HG02642 (cell line): ENCODE measurements at regions not wholly inside any gene's neighbourhood (a gene's known extent, or its start where the extent isn't known, plus 50 kb on each side); places are given as distances from the start of the nearest gene placed in this dataset.
"Not testable (repeated sequence)": the region's sequence is repeated elsewhere in the genome, so short reads cannot be mapped to it uniquely, and the experiment has no call there.

Experiments used
- ATAC-seq: cut with Tn5 transposase; IDR thresholded peaks from one replicate; pipeline ENCODE4 v1.9.1; 2021; ENCODE audit warnings: mild to moderate bottlenecking; ENCODE audit not compliant: unreplicated experiment, poor library complexity

- no peak for ATAC-seq
Measured at GRCh38 chr1:102687383-102687782, 420.9 kb downstream of the COL11A1 start.

- no peak for ATAC-seq
Measured at GRCh38 chr1:102661481-102661880, 446.8 kb downstream of the COL11A1 start.

GRCh38 chr1:102659876-102660483 is 448.3 kb downstream of the COL11A1 start:
- ATAC-seq = not testable (repeated sequence)

- ATAC-seq = no peak
Measured at GRCh38 chr1:102655034-102655433, 453.3 kb downstream of the COL11A1 start.

- ATAC-seq = no peak
Measured at GRCh38 chr1:102640872-102641271, 467.4 kb downstream of the COL11A1 start.

GRCh38 chr1:102640312-102640711 is 468.0 kb downstream of the COL11A1 start:
- ATAC-seq = no peak

GRCh38 chr1:102631691-102632090 is 476.6 kb downstream of the COL11A1 start:
- no peak for ATAC-seq

GRCh38 chr1:102630041-102630440 is 478.3 kb downstream of the COL11A1 start:
- ATAC-seq = no peak

- no peak for ATAC-seq
Measured at GRCh38 chr1:102628109-102628613, 480.2 kb downstream of the COL11A1 start.

GRCh38 chr1:102627145-102627544 is 481.2 kb downstream of the COL11A1 start:
- no peak for ATAC-seq

- ATAC-seq = no peak
Measured at GRCh38 chr1:102615896-102616295, 492.4 kb downstream of the COL11A1 start.

- no peak for ATAC-seq
Measured at GRCh38 chr1:102595106-102595505, 513.2 kb downstream of the COL11A1 start.

- no peak for ATAC-seq
Measured at GRCh38 chr1:102593276-102593675, 515.0 kb downstream of the COL11A1 start.

GRCh38 chr1:102588536-102588935 is 519.8 kb downstream of the COL11A1 start:
- no peak for ATAC-seq

- no peak for ATAC-seq
Measured at GRCh38 chr1:102586022-102586421, 522.3 kb downstream of the COL11A1 start.

GRCh38 chr1:102580806-102581205 is 527.5 kb downstream of the COL11A1 start:
- no peak for ATAC-seq

GRCh38 chr1:102578804-102579203 is 529.5 kb downstream of the COL11A1 start:
- ATAC-seq = no peak

GRCh38 chr1:102572637-102573036 is 535.7 kb downstream of the COL11A1 start:
- ATAC-seq = no peak

- ATAC-seq = no peak
Measured at GRCh38 chr1:102566182-102566581, 542.1 kb downstream of the COL11A1 start.

- ATAC-seq = no peak
Measured at GRCh38 chr1:102562380-102562779, 545.9 kb downstream of the COL11A1 start.

- peak; percentile 66 for ATAC-seq
Measured at GRCh38 chr1:102550729-102551384, 554.1 kb upstream of the OLFM3 start.

- ATAC-seq = no peak
Measured at GRCh38 chr1:102546251-102546650, 549.5 kb upstream of the OLFM3 start.
